Occipital lobe (tissue), 1 donor: ENCODE measurements at regions not wholly inside any gene's neighbourhood (a gene's known extent, or its start where the extent isn't known, plus 50 kb on each side); places are given as distances from the start of the nearest gene placed in this dataset.

Experiments
- DNase-seq: peaks from one replicate; lab custom pipeline; 2025; lab: John Stamatoyannopoulos, UW

- no peak for DNase-seq
Observed at GRCh38 chr14:27917896-27918295, 848.7 kb upstream of the FOXG1 start.

- DNase-seq, result no peak
Observed at GRCh38 chr14:27927519-27927918, 839.1 kb upstream of the FOXG1 start.

GRCh38 chr14:27929797-27930347 is 836.7 kb upstream of the FOXG1 start:
- no peak for DNase-seq

DNA sequence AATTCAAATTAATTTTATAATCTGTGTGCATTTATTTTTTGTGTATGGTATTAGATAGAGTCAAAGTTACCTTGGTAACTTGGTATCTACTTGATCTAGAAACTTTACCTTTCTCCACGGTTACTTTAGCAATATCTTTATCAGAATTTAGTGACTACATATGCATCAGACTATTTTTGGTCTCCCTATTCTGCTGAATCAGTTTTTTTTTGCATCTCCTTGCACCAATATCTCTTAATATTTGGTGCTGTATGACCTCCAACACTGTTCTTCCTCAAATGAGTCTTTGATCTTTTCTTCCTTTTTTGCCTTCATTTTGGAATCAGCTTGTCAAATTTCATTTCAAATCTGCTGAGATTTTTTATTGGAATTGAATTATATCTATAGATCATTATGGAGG is 828.2 kb upstream of the FOXG1 start:
- DNase-seq, result no peak

DNA sequence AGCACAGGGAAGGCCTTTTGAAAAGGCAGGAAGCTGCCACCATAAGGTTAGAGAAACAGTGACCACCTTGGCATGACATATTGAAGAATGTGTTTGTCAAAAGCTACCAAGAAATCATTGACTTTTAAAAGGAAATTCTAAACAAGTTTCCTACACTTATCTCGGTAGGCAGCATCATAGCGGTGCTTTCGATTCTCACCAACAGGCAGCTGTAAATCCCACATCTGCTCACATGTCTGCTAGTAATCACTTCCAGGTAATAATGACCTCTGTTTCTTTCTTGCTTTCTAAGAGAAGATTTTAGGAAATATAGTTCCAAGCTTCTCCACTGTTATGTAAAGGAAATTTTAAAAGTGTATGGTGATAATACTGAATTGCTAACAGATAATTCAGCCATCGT is 821.1 kb upstream of the FOXG1 start:
- no peak for DNase-seq

DNA sequence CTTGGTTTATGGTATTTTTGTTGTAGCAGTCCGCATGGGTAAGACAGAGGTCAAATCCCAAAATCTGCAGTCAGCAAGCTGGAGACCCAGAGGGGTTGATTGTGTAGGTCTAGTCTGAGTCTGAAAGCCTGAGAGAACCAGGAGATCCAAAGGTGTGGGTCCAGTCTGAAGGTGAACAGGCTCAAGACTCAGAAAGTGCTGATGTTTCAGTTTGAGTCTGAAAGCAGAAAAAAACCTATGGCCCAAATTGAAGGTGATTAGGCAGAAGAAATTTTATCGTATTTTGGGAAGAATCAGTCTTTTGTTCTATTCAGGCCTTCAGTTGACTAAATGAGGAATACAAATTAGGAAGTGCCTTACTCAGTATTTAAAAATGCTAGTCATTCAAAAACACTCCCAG is 807.8 kb upstream of the FOXG1 start:
- DNase-seq, result no peak

GRCh38 chr14:27995691-27996090 is 770.9 kb upstream of the FOXG1 start:
- no peak for DNase-seq

DNA sequence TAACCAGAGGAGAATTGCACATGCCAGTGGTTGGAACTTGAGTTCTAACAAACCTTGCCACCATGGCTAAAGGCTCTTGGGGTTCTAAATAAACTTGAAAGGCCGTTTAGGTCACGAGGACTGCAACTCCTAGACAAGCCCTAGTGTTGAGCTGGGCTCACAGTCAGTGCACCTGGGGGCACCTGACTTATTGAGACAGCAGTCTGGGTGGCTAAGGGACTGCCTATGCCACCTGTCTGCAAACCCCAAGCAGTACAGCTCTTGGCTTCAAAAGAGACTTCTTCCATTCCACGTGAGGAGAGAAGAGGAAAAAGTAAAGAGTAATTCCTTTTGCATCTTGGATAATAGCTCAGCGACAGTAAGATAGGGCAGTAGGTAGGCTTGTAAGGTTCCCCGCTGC is 765.6 kb upstream of the FOXG1 start:
- DNase-seq, result no peak

GRCh38 chr14:28012629-28013415 is 753.8 kb upstream of the FOXG1 start:
- no peak for DNase-seq

- no peak for DNase-seq
Observed at GRCh38 chr14:28020112-28020511, 746.5 kb upstream of the FOXG1 start.

GRCh38 chr14:28023853-28024252 is 742.7 kb upstream of the FOXG1 start:
- DNase-seq, result no peak

DNA sequence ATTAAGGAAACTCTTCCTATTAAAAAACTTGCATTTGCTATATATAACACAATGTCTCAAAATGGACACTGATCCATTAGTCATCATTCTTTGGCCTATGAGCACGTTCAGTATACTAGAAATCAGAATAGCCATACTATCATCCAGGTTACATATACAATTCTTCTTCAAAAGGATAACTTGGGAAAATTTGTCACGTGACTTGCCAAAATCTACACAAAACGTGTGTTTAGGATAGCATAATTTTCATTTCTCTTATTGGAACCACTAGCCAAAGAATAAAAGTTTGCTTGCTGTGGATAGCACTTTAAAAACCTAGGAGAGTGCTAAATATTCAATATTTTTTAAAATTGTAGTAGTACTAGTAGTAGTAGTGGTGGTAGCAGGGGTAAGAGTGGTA is 714.3 kb upstream of the FOXG1 start:
- DNase-seq, result no peak

DNA sequence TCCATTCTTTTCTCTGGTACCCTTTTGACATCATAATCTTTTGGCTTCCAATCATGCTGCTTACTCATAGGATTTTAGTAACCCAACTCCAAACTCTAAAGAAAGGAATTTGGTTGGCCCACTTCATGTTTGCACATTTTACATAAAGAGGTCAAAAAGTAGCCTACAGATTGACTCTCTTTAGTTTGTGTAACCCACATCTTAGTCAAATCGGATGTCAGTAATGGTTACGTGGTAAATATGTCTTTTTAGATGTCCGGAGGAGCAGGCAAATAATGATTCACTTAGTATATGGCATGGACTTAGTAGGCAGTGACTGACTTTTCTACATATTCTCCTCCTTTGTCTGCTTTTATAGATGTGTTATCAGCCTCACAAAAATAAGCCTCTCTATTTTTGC is 711.6 kb upstream of the FOXG1 start:
- no peak for DNase-seq

DNA sequence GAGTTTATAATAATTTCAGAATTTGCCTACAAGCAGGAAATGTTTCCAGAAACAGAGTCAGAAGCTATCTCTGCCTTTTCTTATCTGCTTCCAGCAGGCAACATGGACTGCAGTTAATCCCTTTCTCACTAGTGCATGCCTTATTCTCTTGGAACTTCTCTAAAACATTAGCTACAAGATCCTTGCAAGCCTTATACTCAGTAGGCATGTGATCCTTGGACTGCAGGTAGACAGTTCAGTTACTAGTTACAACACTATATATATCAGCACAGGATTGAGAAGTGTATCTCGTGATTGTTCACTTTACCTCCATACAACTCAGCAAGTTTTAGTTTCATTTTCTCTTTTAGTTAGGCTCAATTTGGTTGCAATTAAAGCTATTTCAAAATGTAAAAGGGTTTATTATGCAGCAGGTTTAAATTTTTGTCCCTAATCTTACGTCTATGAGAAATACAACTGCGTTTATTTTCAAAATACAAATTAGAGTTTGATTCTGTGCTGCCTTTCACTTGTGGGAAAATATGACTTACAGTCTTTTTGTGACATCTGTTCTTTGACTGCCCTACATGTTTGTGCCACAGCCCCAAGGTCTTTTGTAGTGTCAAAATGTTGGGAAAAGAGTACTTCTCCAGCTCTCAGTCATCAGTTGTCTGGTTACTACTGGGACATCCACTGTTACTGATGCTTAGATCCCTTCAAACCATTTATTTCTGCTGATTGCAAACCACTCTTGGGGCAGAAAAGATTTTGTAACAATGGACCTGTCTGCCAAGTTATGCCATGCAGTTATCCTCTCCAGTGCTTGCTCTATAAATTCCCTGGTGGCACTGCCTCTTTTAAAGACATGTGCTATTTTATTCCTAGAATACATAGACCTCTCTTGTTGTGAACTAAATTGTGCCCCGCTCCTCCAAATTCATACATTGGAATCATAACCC is 709.0 kb upstream of the FOXG1 start:
- DNase-seq, result no peak

DNA sequence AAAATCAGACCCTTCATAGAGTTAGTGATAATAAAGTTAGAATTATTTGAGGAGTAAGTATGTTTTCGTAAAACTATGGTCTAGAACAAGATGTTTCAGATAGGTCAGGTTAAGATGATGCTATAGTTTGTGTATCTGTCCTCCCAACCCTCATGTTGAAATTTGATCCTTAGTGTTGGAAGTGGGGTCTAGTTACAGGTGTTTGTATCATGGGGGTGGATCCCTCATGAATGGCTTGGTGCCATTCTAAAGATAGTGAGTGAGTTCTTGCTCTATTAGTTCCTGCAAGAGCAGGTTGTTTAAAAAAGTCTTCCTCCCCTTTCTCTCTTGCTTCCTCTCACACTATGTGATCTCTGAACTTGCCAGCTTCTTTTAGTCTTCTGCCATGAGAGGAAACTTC is 707.3 kb upstream of the FOXG1 start:
- no peak for DNase-seq

DNA sequence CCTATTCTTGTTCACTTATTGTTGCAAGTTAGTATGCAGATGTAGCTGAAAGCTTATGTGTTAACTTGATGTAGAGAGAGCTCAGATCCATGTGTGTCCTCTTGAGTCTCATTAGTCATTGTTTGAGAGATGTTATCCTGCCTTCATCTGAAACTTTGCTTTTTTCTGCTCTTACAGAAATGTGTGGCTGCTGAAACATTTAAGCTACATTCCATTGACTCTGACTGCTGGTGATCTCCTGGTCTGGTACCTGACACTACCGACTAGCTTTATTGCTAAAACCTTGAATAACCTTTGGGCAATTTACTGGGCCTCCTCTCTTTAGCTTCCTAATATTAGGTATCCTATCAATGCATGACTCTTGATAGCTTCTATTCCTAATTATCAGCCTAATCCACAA is 705.6 kb upstream of the FOXG1 start:
- DNase-seq, result no peak

GRCh38 chr14:28077021-28077420 is 689.6 kb upstream of the FOXG1 start:
- no peak for DNase-seq

DNA sequence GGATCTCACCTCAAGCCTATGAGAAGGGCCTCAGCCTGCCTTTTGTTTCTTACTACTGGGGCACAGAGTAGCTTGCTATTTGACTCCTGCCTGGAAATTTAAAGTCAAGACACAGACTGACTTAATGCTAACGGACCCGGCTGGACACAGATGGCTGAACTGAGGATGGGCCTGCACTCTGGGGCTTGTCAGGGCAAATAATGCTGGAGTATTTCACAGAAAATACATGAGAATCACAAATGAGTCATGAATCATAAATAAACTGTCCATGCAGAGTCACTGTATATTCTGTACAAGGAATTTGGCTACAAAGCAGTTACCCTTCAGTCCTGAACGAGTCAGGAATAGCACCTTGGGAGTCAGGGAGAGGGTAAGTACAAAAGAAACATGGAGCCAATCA is 683.2 kb upstream of the FOXG1 start:
- DNase-seq, result no peak

DNA sequence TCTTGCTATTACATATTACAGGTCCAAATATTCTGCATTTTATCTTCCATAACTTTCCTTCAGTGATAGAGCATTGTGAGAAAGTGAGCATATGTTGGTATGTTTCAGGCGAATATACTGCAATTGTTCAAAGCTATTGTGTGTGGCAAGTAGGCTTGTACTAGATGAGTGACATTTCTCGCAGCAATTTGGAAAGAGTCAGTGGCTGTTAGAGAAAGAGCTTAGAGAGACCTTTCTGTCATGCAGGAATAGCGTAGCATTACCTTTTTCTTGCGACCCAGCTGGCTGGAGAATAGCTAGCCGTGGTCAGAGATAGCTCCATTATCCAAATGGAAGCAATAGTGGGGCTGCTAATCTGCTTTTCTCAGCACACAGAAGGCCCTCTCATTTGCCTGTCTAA is 678.5 kb upstream of the FOXG1 start:
- no peak for DNase-seq

- DNase-seq, result no peak
Observed at GRCh38 chr14:28097585-28097984, 669.0 kb upstream of the FOXG1 start.

DNA sequence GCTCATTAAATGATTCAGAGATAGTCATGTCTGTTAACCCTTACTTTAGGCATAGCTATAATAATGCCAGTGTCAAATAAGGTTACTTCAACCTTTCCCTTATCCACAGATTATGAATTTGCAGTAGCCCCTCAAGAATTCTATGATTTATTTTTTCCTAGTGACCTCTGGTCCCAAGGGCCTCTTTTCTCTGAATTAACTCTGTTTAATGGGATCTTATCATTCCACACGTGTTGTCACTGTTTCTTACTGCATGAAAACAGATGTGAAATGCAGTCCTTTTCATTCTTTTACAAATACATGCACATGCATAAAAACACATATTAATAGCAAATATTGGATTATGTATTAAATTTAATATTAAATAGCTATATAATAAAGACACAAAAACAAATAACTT is 667.7 kb upstream of the FOXG1 start:
- DNase-seq, result no peak

DNA sequence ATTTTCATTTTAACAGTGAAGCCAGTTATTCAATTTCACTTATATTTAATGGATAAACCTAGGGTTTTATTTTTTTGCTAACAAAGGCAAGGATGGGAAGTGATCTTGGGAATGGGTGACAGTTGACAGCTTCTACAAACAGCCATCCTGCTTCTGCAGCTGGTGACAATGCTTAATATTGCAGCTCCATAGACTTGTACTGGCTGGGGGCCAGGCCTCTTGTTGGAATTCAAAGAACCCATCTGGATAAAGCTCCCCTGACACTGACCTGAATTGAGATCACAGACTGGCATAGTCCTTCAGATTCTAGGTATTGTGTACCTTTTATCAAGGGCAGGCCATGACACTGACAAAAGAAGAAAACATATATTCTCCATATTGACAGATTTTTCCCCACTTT is 664.6 kb upstream of the FOXG1 start:
- DNase-seq, result no peak

- DNase-seq, result no peak
Observed at GRCh38 chr14:28102814-28103213, 663.8 kb upstream of the FOXG1 start.
